H1 (cell line): ENCODE measurements at regions not wholly inside any gene's neighbourhood (a gene's known extent, or its start where the extent isn't known, plus 50 kb on each side); places are given as distances from the start of the nearest gene placed in this dataset.

Experiments
- ATF3 ChIP-seq: IDR thresholded peaks from 2 replicates; pipeline ENCODE4 v1.6.1; 2011; ENCODE audit warnings: low read depth, mild to moderate bottlenecking, low read length; ENCODE audit not compliant: insufficient read depth
- CEBPB ChIP-seq: IDR thresholded peaks from 2 replicates; pipeline ENCODE4 v1.6.1; 2012; ENCODE audit warnings: low read depth, low read length
- MAX ChIP-seq: IDR thresholded peaks from 2 replicates; pipeline ENCODE4 v1.6.1; 2012; ENCODE audit warnings: inconsistent platforms
- TBP ChIP-seq: IDR thresholded peaks from 2 replicates; pipeline ENCODE4 v1.6.1; 2011; ENCODE audit warnings: low read depth, low read length, improper control_type of control experiment

- no peak for TF ChIP-seq ATF3
- TF ChIP-seq TBP = no peak
- TF ChIP-seq MAX = no peak
- no peak for TF ChIP-seq CEBPB
Observed at GRCh38 chr6:40290816-40291215, 296.3 kb downstream of the LRFN2 start (continued).
